Caco-2 (cell line): ENCODE measurements at regions not wholly inside any gene's neighbourhood (a gene's known extent, or its start where the extent isn't known, plus 50 kb on each side); places are given as distances from the start of the nearest gene placed in this dataset.

Experiments
- BruUV-seq: library from RNA; stranded (reverse); fragments of 400-500 nt; replicated peaks from 2 replicates; lab custom pipeline; 2021; lab: Mats Ljungman, UMichigan
- CTCF ChIA-PET: fragments of 300-600 bp; sonication (Branson Sonifier 250); formaldehyde crosslinking; loops from one replicate; lab custom pipeline; 2022; ENCODE audit warnings: antibody characterized with exemption; lab: Charles Lee
- POLR2A ChIA-PET: fragments of 300-600 bp; sonication (Branson Sonifier 250); formaldehyde crosslinking; loops from one replicate; lab custom pipeline; 2022; ENCODE audit warnings: antibody characterized with exemption; lab: Charles Lee
- DNase-seq, 2 experiments: peaks; one replicate each; pipeline versions ENCODE4 v3.0.0 to v3.0.0-alpha.2; 2020 to 2022
- H3K27me3 ChIP-seq: replicated peaks from 2 replicates; pipeline ENCODE4 v1.6.0; 2011; ENCODE audit warnings: low read length; ENCODE audit not compliant: control insufficient read depth, insufficient read depth
- H3K36me3 ChIP-seq: 2 replicates; pipeline ENCODE4 v1.5.1; 2011; ENCODE audit warnings: low read length; ENCODE audit not compliant: control insufficient read depth, insufficient read depth
- H3K4me1 ChIP-seq: fragments of 250-450 bp; sonication (Bioruptor Pico); 2 replicates; pipeline ENCODE4 v1.5.1; 2020; ENCODE audit warnings: mild to moderate bottlenecking
- H3K4me3 ChIP-seq: 2 replicates; pipeline ENCODE4 v1.5.1; 2011; ENCODE audit warnings: low read depth, mild to moderate bottlenecking, control low read depth, low read length
- H3K9me3 ChIP-seq: fragments of 250-450 bp; sonication (Bioruptor Pico); 2 replicates; pipeline ENCODE4 v1.5.1; 2020; ENCODE audit warnings: mild to moderate bottlenecking, moderate library complexity
- H3K27ac Mint-ChIP-seq: one replicate; pipeline ENCODE4 v1.8.0; 2022; ENCODE audit warnings: mixed read lengths; ENCODE audit not compliant: unreplicated experiment
- H3K27me3 Mint-ChIP-seq: one replicate; pipeline ENCODE4 v1.8.0; 2022; ENCODE audit warnings: mixed read lengths; ENCODE audit not compliant: insufficient read depth, unreplicated experiment
- H3K36me3 Mint-ChIP-seq: one replicate; pipeline ENCODE4 v1.8.0; 2022; ENCODE audit warnings: mild to moderate bottlenecking, mixed read lengths; ENCODE audit not compliant: insufficient read depth, unreplicated experiment
- H3K4me1 Mint-ChIP-seq: one replicate; pipeline ENCODE4 v1.8.0; 2022; ENCODE audit warnings: low read depth, mixed read lengths; ENCODE audit not compliant: unreplicated experiment
- H3K4me3 Mint-ChIP-seq: one replicate; pipeline ENCODE4 v1.8.0; 2022; ENCODE audit warnings: mild to moderate bottlenecking, moderate library complexity, mixed read lengths; ENCODE audit not compliant: unreplicated experiment
- H3K9me3 Mint-ChIP-seq: one replicate; pipeline ENCODE4 v1.8.0; 2022; ENCODE audit warnings: mixed read lengths; ENCODE audit not compliant: unreplicated experiment
- intact Hi-C: fragments of 100-400 bp; cut with micrococcal nuclease; formaldehyde crosslinking; loops from one replicate; pipeline ENCODE4 v1.10.0; 2022; ENCODE audit not compliant: unreplicated experiment
- TF ChIP-seq, protein P1 (sequence below), 2 experiments: fragments of 200-600 bp in 1 of 2; IDR thresholded peaks; 1 replicate in 1 of 2; 2 replicates in 1 of 2; pipeline versions ENCODE4 v1.5.1 to v1.8.0; 2011 to 2022; ENCODE audit warnings: antibody characterized with exemption in 1 of 2, control low read depth in 1 of 2, inconsistent platforms in 1 of 2, low read depth in 1 of 2, low read length in 1 of 2, mild to moderate bottlenecking in 1 of 2, moderate library complexity in 1 of 2; ENCODE audit not compliant: insufficient read depth in 1 of 2, severe bottlenecking in 1 of 2, unreplicated experiment in 1 of 2

DNA sequence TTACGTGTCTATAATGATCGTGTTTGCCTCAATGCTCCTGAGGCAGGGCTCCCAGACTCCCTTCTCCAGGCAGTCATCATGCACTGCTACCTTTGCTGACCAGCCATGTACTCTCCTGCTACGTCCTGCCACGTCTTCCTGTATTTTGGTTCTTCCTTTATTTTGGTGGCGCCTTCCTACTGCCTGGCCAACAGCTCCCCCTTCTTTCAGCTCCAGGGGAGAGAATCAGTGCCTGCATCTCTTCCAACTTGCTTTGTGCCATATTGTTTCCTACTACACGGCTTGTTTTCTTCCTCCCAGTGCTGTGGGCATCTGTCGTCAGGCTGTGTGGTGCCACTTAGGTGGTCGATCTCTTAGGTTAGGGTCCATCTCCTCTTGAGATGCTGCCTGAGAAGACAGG is 96.2 kb downstream of the FGF9 start:
- peaks cover 7% of the 10 kb centered on the region for H3K4me1 Mint-ChIP-seq
- no TSS peak for BruUV-seq
- Histone ChIP-seq H3K27me3 (no peaks in the 10 kb centered on the region; the same call in 1 of the 2 replicates), H3K36me3 (no peaks in the 10 kb centered on the region), H3K4me3 (no peak overlapping the region), H3K9me3 (no peaks in the 10 kb centered on the region), H3K4me1 (peaks cover 3% of the 10 kb centered on the region; the same call in 1 of the 2 replicates)
- intact Hi-C loops: loop anchor here (1.0 to 5.0 kb wide), 2 partner anchors 95 to 129 kb away; partner anchors contain the start of gene FGF9
- no peaks in the 10 kb centered on the region for H3K27me3 Mint-ChIP-seq
- H3K4me3 Mint-ChIP-seq: no peak overlapping the region
- ChIA-PET POLR2A (no interaction called here), CTCF (no interaction called here)
- no peaks in the 10 kb centered on the region for H3K36me3 Mint-ChIP-seq
- DNase-seq: no peak
- TF ChIP-seq, protein P1, sequence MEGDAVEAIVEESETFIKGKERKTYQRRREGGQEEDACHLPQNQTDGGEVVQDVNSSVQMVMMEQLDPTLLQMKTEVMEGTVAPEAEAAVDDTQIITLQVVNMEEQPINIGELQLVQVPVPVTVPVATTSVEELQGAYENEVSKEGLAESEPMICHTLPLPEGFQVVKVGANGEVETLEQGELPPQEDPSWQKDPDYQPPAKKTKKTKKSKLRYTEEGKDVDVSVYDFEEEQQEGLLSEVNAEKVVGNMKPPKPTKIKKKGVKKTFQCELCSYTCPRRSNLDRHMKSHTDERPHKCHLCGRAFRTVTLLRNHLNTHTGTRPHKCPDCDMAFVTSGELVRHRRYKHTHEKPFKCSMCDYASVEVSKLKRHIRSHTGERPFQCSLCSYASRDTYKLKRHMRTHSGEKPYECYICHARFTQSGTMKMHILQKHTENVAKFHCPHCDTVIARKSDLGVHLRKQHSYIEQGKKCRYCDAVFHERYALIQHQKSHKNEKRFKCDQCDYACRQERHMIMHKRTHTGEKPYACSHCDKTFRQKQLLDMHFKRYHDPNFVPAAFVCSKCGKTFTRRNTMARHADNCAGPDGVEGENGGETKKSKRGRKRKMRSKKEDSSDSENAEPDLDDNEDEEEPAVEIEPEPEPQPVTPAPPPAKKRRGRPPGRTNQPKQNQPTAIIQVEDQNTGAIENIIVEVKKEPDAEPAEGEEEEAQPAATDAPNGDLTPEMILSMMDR (IDR thresholded peaks at IDR 0.05; ENCODE audit: insufficient read depth in 1 of 2, low read depth in 1 of 2, low read length in 1 of 2, severe bottlenecking in 1 of 2, unreplicated experiment in 1 of 2): no peak
- H3K27ac Mint-ChIP-seq: no peak overlapping the region
- peaks cover 12% of the 10 kb centered on the region for H3K9me3 Mint-ChIP-seq

DNA sequence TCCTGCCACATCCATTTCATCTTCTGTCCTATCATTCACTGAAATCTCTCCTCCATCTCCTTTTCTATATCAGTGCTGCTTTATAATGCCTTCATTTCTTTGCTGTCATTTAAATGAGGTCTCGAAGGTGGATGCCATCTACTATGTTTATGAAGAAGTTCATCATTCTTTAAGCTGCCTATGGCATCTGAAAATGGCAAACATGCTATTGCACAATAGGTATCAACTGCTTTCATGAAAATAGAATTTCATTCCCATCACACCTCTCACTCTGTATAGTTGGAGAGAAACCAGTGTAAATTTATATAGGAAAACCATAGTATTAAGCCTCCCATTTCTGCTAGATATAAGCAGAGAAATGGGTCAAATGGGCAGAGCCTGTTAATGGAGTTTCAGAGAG is 100.2 kb downstream of the FGF9 start:
- POLR2A ChIA-PET: no interaction called here
- no peaks in the 10 kb centered on the region for H3K36me3 ChIP-seq
- Mint-ChIP-seq H3K4me1 (no peaks in the 10 kb centered on the region), H3K36me3 (no peaks in the 10 kb centered on the region), H3K27ac (no peak overlapping the region), H3K4me3 (no peak overlapping the region), H3K9me3 (peaks cover 12% of the 10 kb centered on the region), H3K27me3 (no peaks in the 10 kb centered on the region)
- no peaks in the 10 kb centered on the region for H3K9me3 ChIP-seq
- CTCF ChIA-PET: no interaction called here
- H3K27me3 ChIP-seq: no peaks in the 10 kb centered on the region; the same call in 1 of the 2 replicates
- H3K4me1 ChIP-seq: no peaks in the 10 kb centered on the region
- intact Hi-C loops: no loop called here
- BruUV-seq: no TSS peak
- H3K4me3 ChIP-seq: no peak overlapping the region
- DNase-seq: no peak
- TF ChIP-seq, protein P1 (IDR thresholded peaks at IDR 0.05; ENCODE audit: insufficient read depth in 1 of 2, low read depth in 1 of 2, low read length in 1 of 2, severe bottlenecking in 1 of 2, unreplicated experiment in 1 of 2): no peak

DNA sequence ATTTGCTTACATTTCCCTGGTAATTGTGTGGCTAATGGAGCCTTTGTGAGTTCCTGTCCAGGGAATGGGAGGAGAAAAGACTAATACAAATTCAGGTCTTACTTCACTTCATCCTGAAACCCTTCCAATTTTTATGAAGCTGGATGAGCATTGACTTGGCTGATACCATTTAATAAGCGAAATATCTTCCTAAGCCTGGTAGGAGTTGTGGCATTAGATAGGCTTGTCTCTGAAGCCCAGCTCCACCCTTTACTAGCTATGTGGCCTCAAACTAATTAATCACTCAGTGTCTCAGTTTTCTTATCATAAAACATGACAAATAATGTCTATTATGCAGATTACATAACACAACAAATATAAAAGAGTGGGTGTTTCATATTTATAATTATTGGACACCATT is 106.3 kb downstream of the FGF9 start:
- Mint-ChIP-seq H3K9me3 (peaks cover 19% of the 10 kb centered on the region), H3K4me3 (no peak overlapping the region), H3K36me3 (no peaks in the 10 kb centered on the region), H3K4me1 (no peaks in the 10 kb centered on the region), H3K27me3 (no peaks in the 10 kb centered on the region), H3K27ac (no peak overlapping the region)
- H3K27me3 ChIP-seq: no peaks in the 10 kb centered on the region
- ChIA-PET CTCF (no interaction called here), POLR2A (no interaction called here)
- no peaks in the 10 kb centered on the region for H3K36me3 ChIP-seq
- no peak overlapping the region for H3K4me3 ChIP-seq
- H3K4me1 ChIP-seq: no peaks in the 10 kb centered on the region
- BruUV-seq: no TSS peak
- intact Hi-C loops: no loop called here
- no peaks in the 10 kb centered on the region for H3K9me3 ChIP-seq
- DNase-seq: no peak
- TF ChIP-seq, protein P1 (IDR thresholded peaks at IDR 0.05; ENCODE audit: insufficient read depth in 1 of 2, low read depth in 1 of 2, low read length in 1 of 2, severe bottlenecking in 1 of 2, unreplicated experiment in 1 of 2): no peak
